ENCODE measurements at regions not wholly inside any gene's neighbourhood (a gene's known extent, or its start where the extent isn't known, plus 50 kb on each side); places are given as distances from the start of the nearest gene placed in this dataset.
"Not testable (repeated sequence)": the region's sequence is repeated elsewhere in the genome, so short reads cannot be mapped to it uniquely, and the experiment has no call there.

GRCh38 chr14:38559711-38560110, 303.8 kb upstream of the CLEC14A start:
- POLR2A ChIA-PET, result no interaction called here
- H3K4me3 ChIP-seq (ENCODE audit: low read depth, low read length), result no peak overlapping the region
- TF ChIP-seq CTCF (IDR thresholded peaks at IDR 0.05; ENCODE audit: insufficient read depth, low read length, missing control alignments), result no peak
- CTCF ChIA-PET, result no interaction called here
- no peak for DNase-seq (ENCODE audit: low read depth, low spot score)

GRCh38 chr14:38557391-38557790, 301.5 kb upstream of the CLEC14A start:
- CTCF ChIA-PET; H3K4me3 ChIP-seq (ENCODE audit: low read depth, low read length); POLR2A ChIA-PET; DNase-seq (ENCODE audit: low read depth, low spot score): not testable (repeated sequence)

GRCh38 chr14:38556252-38556651, 300.4 kb upstream of the CLEC14A start:
- ChIA-PET POLR2A (no interaction called here), CTCF (interaction anchor here (1.8 kb wide), 1 partner anchor 10 kb away, joined by 6 read pairs; no protein-coding TSS in a partner anchor)
- no peak for TF ChIP-seq CTCF (IDR thresholded peaks at IDR 0.05; ENCODE audit: insufficient read depth, low read length, missing control alignments)
- no peak overlapping the region for H3K4me3 ChIP-seq (ENCODE audit: low read depth, low read length)
- no peak for DNase-seq (ENCODE audit: low read depth, low spot score)

- CTCF ChIA-PET, result no interaction called here
- POLR2A ChIA-PET, result no interaction called here
- TF ChIP-seq CTCF (IDR thresholded peaks at IDR 0.05; ENCODE audit: insufficient read depth, low read length, missing control alignments), result no peak
- DNase-seq (ENCODE audit: low read depth, low spot score), result no peak
- H3K4me3 ChIP-seq (ENCODE audit: low read depth, low read length), result peak overlapping the region; percentile 10; the same call in 1 of the 2 replicates
Observed at GRCh38 chr14:38554026-38554425, 298.1 kb upstream of the CLEC14A start.

- no peak overlapping the region; the same call in 1 of the 2 replicates for H3K4me3 ChIP-seq (ENCODE audit: low read depth, low read length)
- peak; percentile 88 for DNase-seq (ENCODE audit: low read depth, low spot score)
- POLR2A ChIA-PET, result interaction anchor here (0.6 kb wide), 1 partner anchor 343 kb away, joined by 3 read pairs; no protein-coding TSS in a partner anchor
- TF ChIP-seq CTCF (IDR thresholded peaks at IDR 0.05; ENCODE audit: insufficient read depth, low read length, missing control alignments), result no peak
- CTCF ChIA-PET, result interaction anchor here (0.7 kb wide), 1 partner anchor 9 kb away, joined by 3 read pairs; no protein-coding TSS in a partner anchor
Observed at GRCh38 chr14:38553586-38553985, 297.7 kb upstream of the CLEC14A start.

GRCh38 chr14:38549564-38549963, 293.7 kb upstream of the CLEC14A start:
- no peak for TF ChIP-seq CTCF (IDR thresholded peaks at IDR 0.05; ENCODE audit: insufficient read depth, low read length, missing control alignments)

GRCh38 chr14:38547961-38548490, 292.1 kb upstream of the CLEC14A start:
- POLR2A ChIA-PET, result no interaction called here
- no peak for DNase-seq (ENCODE audit: low read depth, low spot score)
- H3K4me3 ChIP-seq (ENCODE audit: low read depth, low read length), result no peak overlapping the region
- CTCF ChIA-PET, result no interaction called here
- no peak for TF ChIP-seq CTCF (IDR thresholded peaks at IDR 0.05; ENCODE audit: insufficient read depth, low read length, missing control alignments)

More at GRCh38 chr14:38549564-38549963, 293.7 kb upstream of the CLEC14A start:
- CTCF ChIA-PET, result interaction anchor here (1.7 kb wide), 1 partner anchor 10 kb away, joined by 4 read pairs; no protein-coding TSS in a partner anchor
- POLR2A ChIA-PET, result no interaction called here
- no peak overlapping the region for H3K4me3 ChIP-seq (ENCODE audit: low read depth, low read length)
- DNase-seq (ENCODE audit: low read depth, low spot score), result no peak
